Lower lobe of right lung (tissue), 2 donors: ENCODE measurements at regions not wholly inside any gene's neighbourhood (a gene's known extent, or its start where the extent isn't known, plus 50 kb on each side); places are given as distances from the start of the nearest gene placed in this dataset.

Experiments
- ATAC-seq, 2 donors: fragments of 200-7000 bp; cut with Tn5 transposase; one replicate each; pipeline ENCODE4 v1.9.1; 2020 to 2022; ENCODE audit warnings: mild to moderate bottlenecking in 2 of 2, moderate library complexity in 2 of 2
- DNase-seq: peaks from one replicate; pipeline ENCODE4 v3.0.0-alpha.2; 2020
- H3K27ac ChIP-seq: fragments of 200-600 bp; one replicate; pipeline ENCODE4 v1.8.0; 2022
- H3K27me3 ChIP-seq: fragments of 200-600 bp; one replicate; pipeline ENCODE4 v1.8.0; 2022; ENCODE audit warnings: low read depth
- H3K36me3 ChIP-seq: fragments of 200-600 bp; one replicate; pipeline ENCODE4 v1.8.0; 2022; ENCODE audit warnings: mild to moderate bottlenecking
- H3K4me1 ChIP-seq: fragments of 200-600 bp; one replicate; pipeline ENCODE4 v1.8.0; 2022
- H3K4me3 ChIP-seq: fragments of 200-600 bp; one replicate; pipeline ENCODE4 v1.8.0; 2022; ENCODE audit warnings: mild to moderate bottlenecking
- H3K9me3 ChIP-seq: fragments of 200-600 bp; one replicate; pipeline ENCODE4 v1.8.0; 2022
- CTCF ChIP-seq: fragments of 200-600 bp; IDR thresholded peaks from one replicate; pipeline ENCODE4 v1.8.0; 2022; ENCODE audit warnings: antibody characterized with exemption, mild to moderate bottlenecking
- intact Hi-C: fragments of 100-400 bp; cut with DNase I; formaldehyde crosslinking; loops from one replicate; pipeline ENCODE4 v1.11.0; 2022
- donor health status: DM: no; HTN: yes; CAD: no; lungs with severe emphysema.

GRCh38 chr2:220531216-220531615 lies 903.8 kb downstream of the SLC4A3 start:
- no peaks in the 10 kb centered on the region for H3K4me1 ChIP-seq
- DNase-seq (no peak), ATAC-seq (no peak)
- H3K9me3 ChIP-seq = no peaks in the 10 kb centered on the region
- no peak overlapping the region for H3K4me3 ChIP-seq
- intact Hi-C loops = no loop called here
- TF ChIP-seq CTCF = no peak
- no peak overlapping the region for H3K27ac ChIP-seq
- H3K27me3 ChIP-seq = no peaks in the 10 kb centered on the region
- H3K36me3 ChIP-seq = no peaks in the 10 kb centered on the region

- no peaks in the 10 kb centered on the region for H3K9me3 ChIP-seq
- no peaks in the 10 kb centered on the region for H3K27me3 ChIP-seq
- intact Hi-C loops = no loop called here
- TF ChIP-seq CTCF = no peak
- H3K4me1 ChIP-seq = no peaks in the 10 kb centered on the region
- ATAC-seq = no peak
- no peak overlapping the region for H3K27ac ChIP-seq
- H3K4me3 ChIP-seq = no peak overlapping the region
- no peak for DNase-seq
- H3K36me3 ChIP-seq = no peaks in the 10 kb centered on the region
Observed at GRCh38 chr2:220533485-220533884, 906.1 kb downstream of the SLC4A3 start.

GRCh38 chr2:220539481-220539880 lies 912.1 kb downstream of the SLC4A3 start:
- Histone ChIP-seq H3K36me3 (no peaks in the 10 kb centered on the region), H3K27me3 (no peaks in the 10 kb centered on the region), H3K9me3 (no peaks in the 10 kb centered on the region), H3K4me1 (no peaks in the 10 kb centered on the region), H3K4me3 (no peak overlapping the region), H3K27ac (no peak overlapping the region)
- DNase-seq (no peak), ATAC-seq (no peak)
- intact Hi-C loops = no loop called here
- no peak for TF ChIP-seq CTCF

- Histone ChIP-seq H3K9me3 (no peaks in the 10 kb centered on the region), H3K27ac (no peak overlapping the region), H3K4me1 (no peaks in the 10 kb centered on the region), H3K4me3 (no peak overlapping the region), H3K27me3 (no peaks in the 10 kb centered on the region), H3K36me3 (no peaks in the 10 kb centered on the region)
- intact Hi-C loops = no loop called here
- DNase-seq = no peak
- no peak for TF ChIP-seq CTCF
- ATAC-seq = no peak
Observed at GRCh38 chr2:220544049-220544448, 916.6 kb downstream of the SLC4A3 start.

GRCh38 chr2:220550995-220551700 lies 923.7 kb downstream of the SLC4A3 start:
- intact Hi-C loops = no loop called here
- DNase-seq (no peak), ATAC-seq (no peak)
- Histone ChIP-seq H3K4me1 (no peaks in the 10 kb centered on the region), H3K4me3 (no peak overlapping the region), H3K9me3 (no peaks in the 10 kb centered on the region), H3K27me3 (no peaks in the 10 kb centered on the region), H3K36me3 (no peaks in the 10 kb centered on the region), H3K27ac (no peak overlapping the region)
- no peak for TF ChIP-seq CTCF
